DND-41 (cell line): ENCODE measurements at regions not wholly inside any gene's neighbourhood (a gene's known extent, or its start where the extent isn't known, plus 50 kb on each side); places are given as distances from the start of the nearest gene placed in this dataset.
A peak's percentile ranks its signal among the peaks of the same experiment; 100 is the strongest.

Experiments
- ATAC-seq: fragments of 200-7000 bp; cut with Tn5 transposase; 3 replicates; pipeline ENCODE4 v1.9.1; 2021; ENCODE audit warnings: low read depth; ENCODE audit not compliant: insufficient read depth
- DNase-seq: peaks from one replicate; pipeline ENCODE4 v3.0.0-alpha.2; 2020
- H2AFZ ChIP-seq: 2 replicates; pipeline ENCODE4 v1.6.0; 2012; ENCODE audit warnings: low read depth, low read length
- H3K27ac ChIP-seq: 2 replicates; pipeline ENCODE4 v1.5.1; 2012; ENCODE audit warnings: low read length, inconsistent platforms
- H3K27me3 ChIP-seq: fragments of 200-600 bp; sonication (generic); 2 replicates; pipeline ENCODE4 v1.6.0; 2012; ENCODE audit warnings: low read length, mild to moderate bottlenecking, inconsistent platforms; ENCODE audit not compliant: insufficient read depth, poor library complexity
- H3K36me3 ChIP-seq: 2 replicates; pipeline ENCODE4 v1.5.1; 2012; ENCODE audit warnings: low read length, inconsistent platforms; ENCODE audit not compliant: insufficient read depth
- H3K4me1 ChIP-seq: 2 replicates; pipeline ENCODE4 v1.5.1; 2012; ENCODE audit warnings: mild to moderate bottlenecking, low read length; ENCODE audit not compliant: insufficient read depth
- H3K4me2 ChIP-seq: 2 replicates; pipeline ENCODE4 v1.6.0; 2012; ENCODE audit warnings: mild to moderate bottlenecking, moderate library complexity, low read length, inconsistent platforms; ENCODE audit not compliant: insufficient read depth
- H3K4me3 ChIP-seq, 2 experiments: fragments of 200-600 bp in 1 of 2; shearing (Covaris generic) in 1 of 2; 2 replicates each; pipeline ENCODE4 v1.5.1; 2012 to 2016; ENCODE audit warnings: inconsistent platforms in 2 of 2, low read length in 2 of 2, mild to moderate bottlenecking in 2 of 2, low read depth in 1 of 2, moderate library complexity in 1 of 2
- H3K79me2 ChIP-seq: 2 replicates; pipeline ENCODE4 v1.6.0; 2012; ENCODE audit warnings: low read length, inconsistent platforms; ENCODE audit not compliant: insufficient read depth
- H3K9ac ChIP-seq: 2 replicates; pipeline ENCODE4 v1.6.0; 2012; ENCODE audit warnings: low read depth, mild to moderate bottlenecking, inconsistent platforms, low read length, moderate library complexity
- H3K9me3 ChIP-seq: 2 replicates; pipeline ENCODE4 v1.5.1; 2012; ENCODE audit warnings: low read length, moderate library complexity, mild to moderate bottlenecking, inconsistent platforms; ENCODE audit not compliant: insufficient read depth, severe bottlenecking
- H4K20me1 ChIP-seq: 2 replicates; pipeline ENCODE4 v1.6.0; 2012; ENCODE audit warnings: low read length; ENCODE audit not compliant: insufficient read depth
- EZH2 ChIP-seq: IDR thresholded peaks from 3 replicates; pipeline ENCODE4 v1.6.1; 2012; ENCODE audit warnings: borderline replicate concordance, low read depth, mild to moderate bottlenecking, moderate library complexity, low read length, inconsistent platforms; ENCODE audit not compliant: severe bottlenecking
- TF ChIP-seq, protein P1 (sequence below): IDR thresholded peaks from 2 replicates; pipeline ENCODE4 v1.5.1; 2012; ENCODE audit warnings: borderline replicate concordance, low read length, moderate library complexity, mild to moderate bottlenecking; ENCODE audit not compliant: poor library complexity, severe bottlenecking; ENCODE audit errors: extremely low read depth

DNA sequence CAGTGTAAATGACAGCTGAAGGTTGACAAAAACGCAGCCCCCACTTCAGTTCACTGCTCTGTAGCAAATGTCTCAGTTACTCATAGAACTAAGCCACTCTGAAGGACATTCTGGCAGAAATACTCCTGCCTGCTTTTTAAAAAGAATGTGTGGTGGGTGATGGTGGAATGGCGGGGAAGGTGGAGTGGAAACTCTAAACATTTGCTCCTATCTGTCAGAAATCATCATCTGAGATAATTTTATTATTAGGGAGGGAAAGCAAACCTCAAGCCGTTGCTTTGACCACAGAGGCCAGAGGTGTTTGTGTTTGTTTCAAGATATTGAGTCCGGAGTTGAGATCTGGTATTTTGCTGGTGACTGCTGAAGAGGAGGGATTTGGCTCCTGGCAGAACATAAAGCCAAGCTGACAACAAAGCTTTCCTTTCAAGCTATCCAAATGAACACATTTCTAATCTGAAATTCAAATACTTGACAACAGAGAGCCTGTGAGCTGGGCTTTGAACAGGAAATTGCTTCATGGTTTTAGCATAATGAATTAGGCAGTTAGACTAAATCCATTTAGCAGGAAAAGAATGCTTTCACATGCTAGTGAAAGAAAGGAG, 362.7 kb downstream of the CSNK1G3 start:
- TF ChIP-seq, protein P1, sequence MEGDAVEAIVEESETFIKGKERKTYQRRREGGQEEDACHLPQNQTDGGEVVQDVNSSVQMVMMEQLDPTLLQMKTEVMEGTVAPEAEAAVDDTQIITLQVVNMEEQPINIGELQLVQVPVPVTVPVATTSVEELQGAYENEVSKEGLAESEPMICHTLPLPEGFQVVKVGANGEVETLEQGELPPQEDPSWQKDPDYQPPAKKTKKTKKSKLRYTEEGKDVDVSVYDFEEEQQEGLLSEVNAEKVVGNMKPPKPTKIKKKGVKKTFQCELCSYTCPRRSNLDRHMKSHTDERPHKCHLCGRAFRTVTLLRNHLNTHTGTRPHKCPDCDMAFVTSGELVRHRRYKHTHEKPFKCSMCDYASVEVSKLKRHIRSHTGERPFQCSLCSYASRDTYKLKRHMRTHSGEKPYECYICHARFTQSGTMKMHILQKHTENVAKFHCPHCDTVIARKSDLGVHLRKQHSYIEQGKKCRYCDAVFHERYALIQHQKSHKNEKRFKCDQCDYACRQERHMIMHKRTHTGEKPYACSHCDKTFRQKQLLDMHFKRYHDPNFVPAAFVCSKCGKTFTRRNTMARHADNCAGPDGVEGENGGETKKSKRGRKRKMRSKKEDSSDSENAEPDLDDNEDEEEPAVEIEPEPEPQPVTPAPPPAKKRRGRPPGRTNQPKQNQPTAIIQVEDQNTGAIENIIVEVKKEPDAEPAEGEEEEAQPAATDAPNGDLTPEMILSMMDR = no peak
- no peak for TF ChIP-seq EZH2
- DNase-seq = no peak
- Histone ChIP-seq H3K27me3 (no peaks in the 10 kb centered on the region), H3K36me3 (no peaks in the 10 kb centered on the region), H4K20me1 (no peaks in the 10 kb centered on the region), H3K9me3 (no peaks in the 10 kb centered on the region), H3K4me3 (no peak overlapping the region), H3K79me2 (no peaks in the 10 kb centered on the region), H2AFZ (peak overlapping the region; percentile 14; the same call in 1 of the 2 replicates), H3K4me1 (peaks cover 14% of the 10 kb centered on the region), H3K27ac (peak overlapping the region; percentile 46; the same call in 1 of the 2 replicates), H3K4me2 (no peak overlapping the region), H3K9ac (no peak overlapping the region)
- ATAC-seq = no peak

DNA sequence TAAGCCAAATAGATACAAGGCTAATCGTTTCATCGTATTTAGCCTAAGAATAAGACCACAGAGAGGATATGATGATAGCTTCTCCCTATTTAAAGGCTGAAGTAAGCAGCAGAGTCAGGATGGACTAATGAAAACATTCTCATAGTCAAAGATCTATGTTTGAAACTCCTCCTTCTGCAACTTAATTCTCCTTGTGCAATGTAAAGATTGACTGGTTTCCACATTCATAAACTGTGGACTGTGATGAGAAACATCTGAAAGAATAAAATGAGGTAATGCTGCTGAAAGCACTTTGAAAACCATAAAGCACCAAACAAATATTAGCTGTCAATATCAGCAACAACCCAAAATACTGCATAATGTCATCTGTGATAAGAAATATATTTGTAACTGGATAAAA, 361.9 kb downstream of the CSNK1G3 start:
- Histone ChIP-seq H3K9ac (no peak overlapping the region), H3K4me1 (peaks cover 14% of the 10 kb centered on the region), H3K4me2 (no peak overlapping the region), H3K36me3 (no peaks in the 10 kb centered on the region), H2AFZ (no peak overlapping the region), H4K20me1 (no peaks in the 10 kb centered on the region), H3K9me3 (no peaks in the 10 kb centered on the region), H3K27me3 (no peaks in the 10 kb centered on the region), H3K27ac (no peak overlapping the region), H3K4me3 (no peak overlapping the region), H3K79me2 (no peaks in the 10 kb centered on the region)
- DNase-seq (no peak), ATAC-seq (no peak)
- TF ChIP-seq, protein P1 = no peak

DNA sequence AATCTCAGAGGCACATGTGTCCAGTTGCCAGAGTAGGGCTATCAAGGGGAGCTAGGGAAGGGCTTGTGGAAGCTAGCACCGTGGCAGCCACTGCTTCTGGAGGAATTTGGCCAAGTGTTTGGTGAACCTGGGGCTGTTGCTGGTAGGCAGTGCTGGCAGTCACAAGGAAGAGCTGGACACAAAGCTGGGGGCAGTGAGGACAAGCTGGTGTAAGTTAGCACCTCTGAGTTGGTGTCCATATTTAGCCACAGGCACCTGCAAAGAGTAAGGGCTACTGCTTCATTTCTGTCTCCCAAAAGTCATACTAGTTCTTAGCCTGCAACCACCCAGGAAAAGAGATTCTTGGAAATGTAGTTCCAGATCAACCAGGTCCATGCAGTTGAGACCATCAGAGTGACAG, 359.4 kb downstream of the CSNK1G3 start:
- Histone ChIP-seq H3K79me2 (no peaks in the 10 kb centered on the region), H4K20me1 (no peaks in the 10 kb centered on the region), H3K4me2 (no peak overlapping the region), H3K27me3 (no peaks in the 10 kb centered on the region), H3K9ac (no peak overlapping the region), H3K4me3 (no peak overlapping the region), H3K36me3 (no peaks in the 10 kb centered on the region), H3K27ac (no peak overlapping the region), H3K9me3 (no peaks in the 10 kb centered on the region), H3K4me1 (peaks cover 14% of the 10 kb centered on the region), H2AFZ (no peak overlapping the region)
- TF ChIP-seq, protein P1 = no peak
- no peak for TF ChIP-seq EZH2
- ATAC-seq (no peak), DNase-seq (no peak)

DNA sequence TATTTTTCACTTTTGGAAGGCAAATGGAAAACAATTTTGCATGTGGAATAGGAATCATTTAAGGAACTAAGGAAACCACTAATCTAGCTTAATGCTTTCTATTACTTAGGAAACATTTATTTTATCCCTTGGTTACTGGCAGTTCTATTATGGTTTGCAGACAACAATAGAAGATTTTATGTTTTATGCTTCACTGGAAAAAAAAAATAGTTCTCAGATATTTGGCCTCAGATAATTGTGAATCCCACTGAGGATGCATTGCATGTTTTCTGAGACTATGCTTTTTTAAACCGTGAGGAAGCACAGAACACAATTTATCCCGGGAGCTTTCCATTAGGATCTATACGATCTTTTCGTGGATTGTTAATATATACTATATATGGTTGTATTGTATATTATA, 356.9 kb downstream of the CSNK1G3 start:
- no peak overlapping the region for H2AFZ ChIP-seq
- no peak for TF ChIP-seq EZH2
- TF ChIP-seq, protein P1 = no peak
- no peak overlapping the region for H3K27ac ChIP-seq
- no peaks in the 10 kb centered on the region for H3K36me3 ChIP-seq
- no peak overlapping the region for H3K4me2 ChIP-seq
- no peaks in the 10 kb centered on the region for H3K4me1 ChIP-seq
- H4K20me1 ChIP-seq = no peaks in the 10 kb centered on the region
- ATAC-seq (no peak), DNase-seq (no peak)
- no peak overlapping the region for H3K9ac ChIP-seq
- no peak overlapping the region for H3K4me3 ChIP-seq
- no peaks in the 10 kb centered on the region for H3K79me2 ChIP-seq
- no peaks in the 10 kb centered on the region for H3K27me3 ChIP-seq
- H3K9me3 ChIP-seq = no peaks in the 10 kb centered on the region
